ENCODE measurements at regions not wholly inside any gene's neighbourhood (a gene's known extent, or its start where the extent isn't known, plus 50 kb on each side); places are given as distances from the start of the nearest gene placed in this dataset.
"Not testable (repeated sequence)": the region's sequence is repeated elsewhere in the genome, so short reads cannot be mapped to it uniquely, and the experiment has no call there.

- TF ChIP-seq CTCF (conservative IDR thresholded peaks at IDR 0.05; ENCODE audit: low read depth, low read length); SMC3 (IDR thresholded peaks at IDR 0.05; ENCODE audit: low read depth, low read length): not testable (repeated sequence)
Observed at GRCh38 chr2:111504571-111504942, 379.4 kb downstream of the ANAPC1 start.
